ENCODE measurements at regions not wholly inside any gene's neighbourhood (a gene's known extent, or its start where the extent isn't known, plus 50 kb on each side); places are given as distances from the start of the nearest gene placed in this dataset.

GRCh38 chr9:108579757-108580439 is 275.9 kb downstream of the ACTL7B start:
- H3K4me1 ChIP-seq (ENCODE audit: control insufficient read depth in 5 of 5, insufficient read depth in 5 of 5, low read length in 5 of 5) = peaks cover 0 to 4% (median 0%) of the 10 kb centered on the region in 5 donors
- no peak overlapping the region for H3K27ac ChIP-seq (ENCODE audit: low read depth in 1 of 2, low read length in 1 of 2)
- DNase-seq = no peak
- no peak overlapping the region for H3K9ac ChIP-seq (ENCODE audit: insufficient read depth in 1 of 2, low read length in 2 of 2)
- H3K27me3 ChIP-seq (ENCODE audit: control insufficient read depth in 3 of 3, insufficient read depth in 3 of 3, low read length in 2 of 3) = no peaks in the 10 kb centered on the region
- WGBS, 2 donors = 69 to 77% methylated on average over 6 of the region's 6 CpGs
- H3K9me3 ChIP-seq (ENCODE audit: control insufficient read depth in 4 of 4, insufficient read depth in 3 of 4, low read length in 3 of 4) = peaks cover 0 to 4% (median 0%) of the 10 kb centered on the region in 4 donors
- no peak for ATAC-seq (ENCODE audit: insufficient read depth, low FRiP score)
- no peak overlapping the region for H3K4me3 ChIP-seq
- no peak for TF ChIP-seq CTCF (IDR thresholded peaks at IDR 0.05; ENCODE audit: control extremely low read depth, extremely low read depth)
- H3K36me3 ChIP-seq (ENCODE audit: control insufficient read depth in 4 of 4, insufficient read depth in 4 of 4, low read length in 4 of 4) = no peaks in the 10 kb centered on the region

- WGBS, 2 donors = 24 to 29% methylated on average over 1 of the region's 1 CpG
- DNase-seq = peak in 2 of 3 donors; percentile 26 to 52
- Histone ChIP-seq H3K9ac (ENCODE audit: insufficient read depth in 1 of 2, low read length in 2 of 2) (no peak overlapping the region), H3K9me3 (ENCODE audit: control insufficient read depth in 4 of 4, insufficient read depth in 3 of 4, low read length in 3 of 4) (peaks cover 0 to 4% (median 0%) of the 10 kb centered on the region in 4 donors), H3K4me1 (ENCODE audit: control insufficient read depth in 5 of 5, insufficient read depth in 5 of 5, low read length in 5 of 5) (peaks cover 0 to 4% (median 0%) of the 10 kb centered on the region in 5 donors), H3K27me3 (ENCODE audit: control insufficient read depth in 3 of 3, insufficient read depth in 3 of 3, low read length in 2 of 3) (no peaks in the 10 kb centered on the region), H3K27ac (ENCODE audit: low read depth in 1 of 2, low read length in 1 of 2) (no peak overlapping the region), H3K36me3 (ENCODE audit: control insufficient read depth in 4 of 4, insufficient read depth in 4 of 4, low read length in 4 of 4) (no peaks in the 10 kb centered on the region), H3K4me3 (no peak overlapping the region)
- TF ChIP-seq CTCF (IDR thresholded peaks at IDR 0.05; ENCODE audit: control extremely low read depth, extremely low read depth) = no peak
- ATAC-seq (ENCODE audit: insufficient read depth, low FRiP score) = no peak
These were observed 280.5 kb downstream of the ACTL7B start for GRCh38 chr9:108575276-108575675.

- H3K9me3 ChIP-seq (ENCODE audit: control insufficient read depth in 4 of 4, insufficient read depth in 3 of 4, low read length in 3 of 4) = no peaks in the 10 kb centered on the region
- H3K36me3 ChIP-seq (ENCODE audit: control insufficient read depth in 4 of 4, insufficient read depth in 4 of 4, low read length in 4 of 4) = no peaks in the 10 kb centered on the region
- H3K27ac ChIP-seq (ENCODE audit: low read depth in 1 of 2, low read length in 1 of 2) = no peak overlapping the region
- 63 to 74% methylated on average over 3 of the region's 3 CpGs for WGBS, 2 donors
- H3K4me3 ChIP-seq = no peak overlapping the region
- H3K9ac ChIP-seq (ENCODE audit: insufficient read depth in 1 of 2, low read length in 2 of 2) = no peak overlapping the region
- DNase-seq (peak in 1 of 3 donors; percentile 12), ATAC-seq (ENCODE audit: insufficient read depth, low FRiP score) (no peak)
- peaks cover 0 to 6% (median 0%) of the 10 kb centered on the region in 5 donors for H3K4me1 ChIP-seq (ENCODE audit: control insufficient read depth in 5 of 5, insufficient read depth in 5 of 5, low read length in 5 of 5)
- TF ChIP-seq CTCF (IDR thresholded peaks at IDR 0.05; ENCODE audit: control extremely low read depth, extremely low read depth) = no peak
- no peaks in the 10 kb centered on the region for H3K27me3 ChIP-seq (ENCODE audit: control insufficient read depth in 3 of 3, insufficient read depth in 3 of 3, low read length in 2 of 3)
These were observed 286.2 kb downstream of the ACTL7B start for GRCh38 chr9:108569624-108570023.
